H1 (cell line): ENCODE measurements at regions not wholly inside any gene's neighbourhood (a gene's known extent, or its start where the extent isn't known, plus 50 kb on each side); places are given as distances from the start of the nearest gene placed in this dataset.

Experiments
- CTCF ChIA-PET: fragments of 300-600 bp; sonication (Branson Sonifier 250); formaldehyde crosslinking; loops from one replicate; lab custom pipeline; 2021; ENCODE audit not compliant: partially characterized antibody; lab: Charles Lee
- POLR2A ChIA-PET: fragments of 300-600 bp; sonication (Branson Sonifier 250); formaldehyde crosslinking; loops from one replicate; lab custom pipeline; 2021; ENCODE audit warnings: inconsistent platforms; ENCODE audit not compliant: partially characterized antibody; lab: Charles Lee
- DNase-seq, 2 experiments: peaks; one replicate each; pipeline versions ENCODE4 v3.0.0 to v3.0.0-alpha.2; 2010 to 2022; ENCODE audit warnings: low spot score in 2 of 2, low read depth in 1 of 2, mixed read lengths in 1 of 2
- FAIRE-seq: peaks from 2 replicates; lab custom pipeline; 2011; peaks lifted over from hg19 to GRCh38; lab: Jason Lieb, UNC
- H2AFZ ChIP-seq: 2 replicates; pipeline ENCODE4 v1.8.1; 2012; ENCODE audit warnings: low read length, inconsistent platforms
- H2AK5ac ChIP-seq: 2 replicates; pipeline ENCODE4 v1.6.1; 2013; ENCODE audit warnings: low read depth, low read length
- H2BK120ac ChIP-seq: replicated peaks from 2 replicates; pipeline ENCODE3; 2013; ENCODE audit warnings: low read depth, low read length, inconsistent platforms
- H2BK12ac ChIP-seq: 2 replicates; pipeline ENCODE4 v1.6.1; 2013; ENCODE audit warnings: low read depth, low read length
- H2BK15ac ChIP-seq: 2 replicates; pipeline ENCODE4 v1.6.1; 2013; ENCODE audit warnings: low read length
- H2BK20ac ChIP-seq: 2 replicates; pipeline ENCODE4 v1.6.1; 2013; ENCODE audit warnings: low read length
- H2BK5ac ChIP-seq: 2 replicates; pipeline ENCODE4 v1.6.1; 2013; ENCODE audit warnings: low read depth, low read length
- H3K14ac ChIP-seq: 2 replicates; pipeline ENCODE4 v1.6.1; 2013; ENCODE audit warnings: inconsistent platforms; ENCODE audit not compliant: insufficient read length
- H3K18ac ChIP-seq: 2 replicates; pipeline ENCODE4 v1.6.1; 2013; ENCODE audit warnings: low read length; ENCODE audit errors: extremely low read depth
- H3K23ac ChIP-seq: 2 replicates; pipeline ENCODE4 v1.6.1; 2013; ENCODE audit warnings: inconsistent platforms; ENCODE audit not compliant: insufficient read length
- H3K23me2 ChIP-seq: 2 replicates; pipeline ENCODE4 v1.6.1; 2013; ENCODE audit warnings: low read depth, low read length
- H3K27ac ChIP-seq: 2 replicates; pipeline ENCODE4 v1.6.1; 2011; ENCODE audit warnings: low read depth, low read length, inconsistent platforms
- H3K27me3 ChIP-seq, 4 experiments: replicated peaks in 1 of 4; 1 replicate in 1 of 4; 2 replicates in 3 of 4; pipeline versions ENCODE4 v1.6.1 to v1.8.1; 2011 to 2013; ENCODE audit warnings: low read length in 3 of 4, mild to moderate bottlenecking in 3 of 4, inconsistent platforms in 2 of 4, mixed read lengths in 2 of 4, moderate library complexity in 1 of 4; ENCODE audit not compliant: control insufficient read depth in 3 of 4, insufficient read depth in 3 of 4; ENCODE audit errors: extremely low read depth in 1 of 4
- H3K36me3 ChIP-seq, 4 experiments: 2 replicates each; pipeline versions ENCODE4 v1.6.1 to v1.8.1; 2011 to 2013; ENCODE audit warnings: mild to moderate bottlenecking in 4 of 4, low read length in 3 of 4, moderate library complexity in 2 of 4, control low read depth in 1 of 4, inconsistent platforms in 1 of 4; ENCODE audit not compliant: insufficient read depth in 4 of 4, control insufficient read depth in 2 of 4
- H3K4ac ChIP-seq: replicated peaks from 2 replicates; pipeline ENCODE3; 2013; ENCODE audit warnings: low read length, low read depth, mixed read lengths, inconsistent platforms; ENCODE audit not compliant: insufficient read length
- H3K4me1 ChIP-seq, 4 experiments: replicated peaks in 1 of 4; 1 replicate in 1 of 4; 2 replicates in 3 of 4; pipeline versions ENCODE4 v1.6.1 to v1.8.1; 2011 to 2013; ENCODE audit warnings: low read length in 3 of 4, inconsistent platforms in 2 of 4, mixed read lengths in 1 of 4; ENCODE audit not compliant: insufficient read depth in 4 of 4, control insufficient read depth in 3 of 4
- H3K4me2 ChIP-seq, 2 experiments: 2 replicates each; pipeline versions ENCODE4 v1.6.1 to v1.8.1; 2011 to 2013; ENCODE audit warnings: low read depth in 2 of 2, low read length in 2 of 2, control low read depth in 1 of 2, inconsistent platforms in 1 of 2, mild to moderate bottlenecking in 1 of 2; ENCODE audit not compliant: insufficient read depth in 1 of 2
- H3K4me3 ChIP-seq, 4 experiments: fragments of 200-600, 300-600 bp in 1 of 4; sonication (generic), shearing (Covaris generic), sonication (Bioruptor Twin) in 1 of 4; 2 replicates each; pipeline versions ENCODE4 v1.5.1 to v1.8.1; 2011 to 2016; ENCODE audit warnings: low read length in 4 of 4, low read depth in 3 of 4, control low read depth in 2 of 4, inconsistent platforms in 2 of 4, mild to moderate bottlenecking in 2 of 4, mixed read lengths in 1 of 4, moderate library complexity in 1 of 4; ENCODE audit not compliant: insufficient read depth in 2 of 4; ENCODE audit errors: extremely low read depth in 1 of 4
- H3K56ac ChIP-seq: replicated peaks from 2 replicates; pipeline ENCODE3; 2013; ENCODE audit warnings: low read depth, mild to moderate bottlenecking, mixed read lengths, low read length, inconsistent platforms; ENCODE audit not compliant: insufficient read length
- H3K79me1 ChIP-seq: 2 replicates; pipeline ENCODE4 v1.6.1; 2013; ENCODE audit warnings: low read depth, low read length, control low read depth
- H3K79me2 ChIP-seq, 2 experiments: 2 replicates each; pipeline versions ENCODE4 v1.6.1 to v1.8.1; 2012 to 2013; ENCODE audit warnings: low read length in 2 of 2, mild to moderate bottlenecking in 2 of 2, inconsistent platforms in 1 of 2; ENCODE audit not compliant: insufficient read depth in 2 of 2, control insufficient read depth in 1 of 2
- H3K9ac ChIP-seq, 4 experiments: replicated peaks in 1 of 4; 1 replicate in 1 of 4; 2 replicates in 3 of 4; pipeline versions ENCODE4 v1.6.1 to v1.8.1; 2011 to 2013; ENCODE audit warnings: low read depth in 3 of 4, low read length in 3 of 4, control low read depth in 2 of 4, mild to moderate bottlenecking in 2 of 4, moderate library complexity in 2 of 4, inconsistent platforms in 1 of 4; ENCODE audit errors: extremely low read depth in 1 of 4
- H3K9me3 ChIP-seq, 2 experiments: 2 replicates each; pipeline versions ENCODE4 v1.6.1 to v1.8.1; 2012 to 2013; ENCODE audit warnings: mild to moderate bottlenecking in 2 of 2, moderate library complexity in 2 of 2, control low read depth in 1 of 2, inconsistent platforms in 1 of 2, low read depth in 1 of 2, low read length in 1 of 2, mixed read lengths in 1 of 2; ENCODE audit not compliant: insufficient read depth in 2 of 2
- H4K20me1 ChIP-seq, 2 experiments: replicated peaks in 1 of 2; 2 replicates each; pipeline versions ENCODE3 to v1.8.1; 2011 to 2013; ENCODE audit warnings: inconsistent platforms in 2 of 2, low read length in 2 of 2, mild to moderate bottlenecking in 1 of 2; ENCODE audit not compliant: insufficient read depth in 2 of 2, control insufficient read depth in 1 of 2
- H4K5ac ChIP-seq: 2 replicates; pipeline ENCODE4 v1.6.1; 2013; ENCODE audit warnings: low read length, low read depth, mixed read lengths, inconsistent platforms; ENCODE audit not compliant: insufficient read length
- H4K8ac ChIP-seq: 2 replicates; pipeline ENCODE4 v1.8.0; 2013; ENCODE audit warnings: mild to moderate bottlenecking, moderate library complexity, low read length, inconsistent platforms; ENCODE audit not compliant: insufficient read depth; ENCODE audit errors: extremely low read depth
- H4K91ac ChIP-seq: replicated peaks from 2 replicates; pipeline ENCODE3; 2013; ENCODE audit warnings: low read length, mixed read lengths, inconsistent platforms; ENCODE audit not compliant: insufficient read length
- BCL11A ChIP-seq, 2 experiments: IDR thresholded peaks; one replicate each; pipeline ENCODE4 v1.6.1; 2011; ENCODE audit warnings: low read depth in 2 of 2, low read length in 2 of 2, mild to moderate bottlenecking in 2 of 2
- KDM1A ChIP-seq: fragments of 200-600, 300-600 bp; sonication (generic); IDR thresholded peaks from 2 replicates; pipeline ENCODE4 v1.7.1; 2016; ENCODE audit warnings: mild to moderate bottlenecking, low read length, borderline replicate concordance
- SUZ12 ChIP-seq: fragments of 200-600 bp; sonication (generic); IDR thresholded peaks from 2 replicates; pipeline ENCODE4 v1.6.1; 2012; ENCODE audit warnings: mild to moderate bottlenecking, inconsistent platforms, low read length, moderate library complexity, mixed read lengths
- TAF1 ChIP-seq: IDR thresholded peaks from 2 replicates; pipeline ENCODE4 v1.6.1; 2011; ENCODE audit warnings: mild to moderate bottlenecking, low read depth, low read length
- WGBS, 2 experiments: shearing (Covaris generic) in 1 of 2; methylation state at CpG; one replicate each; pipeline versions ENCODE4 v1.1.6 to v1.1.7; 2013 to 2015; ENCODE audit warnings: low lambda C conversion rate in 2 of 2, mixed read lengths in 2 of 2, inconsistent platforms in 1 of 2, low coverage in 1 of 2, missing lambda C conversion rate in 1 of 2; ENCODE audit not compliant: insufficient replicate concordance in 2 of 2, insufficient coverage in 1 of 2, insufficient read length in 1 of 2; ENCODE audit errors: extremely low coverage in 1 of 2, missing lambda C conversion rate in 1 of 2; 5-methylcytosine and 5-hydroxymethylcytosine counted together

- no peak overlapping the region for H2BK120ac ChIP-seq
- no peak overlapping the region for H3K27ac ChIP-seq
- H3K18ac ChIP-seq, result no peak overlapping the region
- H2AFZ ChIP-seq, result no peak overlapping the region
- H2AK5ac ChIP-seq, result no peak overlapping the region
- no peaks in the 10 kb centered on the region for H3K27me3 ChIP-seq
- ChIA-PET CTCF (no interaction called here), POLR2A (no interaction called here)
- H3K79me1 ChIP-seq, result no peaks in the 10 kb centered on the region
- H3K4ac ChIP-seq, result no peak overlapping the region
- no peaks in the 10 kb centered on the region; a peak in 1 of 7 replicates for H3K4me1 ChIP-seq
- no peaks in the 10 kb centered on the region for H3K36me3 ChIP-seq
- no peak overlapping the region for H3K9ac ChIP-seq
- DNase-seq (no peak), FAIRE-seq (no peak)
- H3K4me3 ChIP-seq, result no peak overlapping the region
- no peak overlapping the region for H2BK15ac ChIP-seq
- no peaks in the 10 kb centered on the region for H3K9me3 ChIP-seq
- 87% methylated on average over 3 of the region's 3 CpGs; no CpG with 5 or more reads in 1 of the 2 experiments for WGBS, 2 experiments
- H4K8ac ChIP-seq, result no peak overlapping the region
- H3K23ac ChIP-seq, result no peak overlapping the region
- H3K14ac ChIP-seq, result no peak overlapping the region
- no peak overlapping the region for H4K91ac ChIP-seq
- no peaks in the 10 kb centered on the region for H3K23me2 ChIP-seq
- no peaks in the 10 kb centered on the region for H3K79me2 ChIP-seq
- no peak overlapping the region for H4K5ac ChIP-seq
- H4K20me1 ChIP-seq, result no peaks in the 10 kb centered on the region
- H3K4me2 ChIP-seq, result no peak overlapping the region
- H3K56ac ChIP-seq, result no peak overlapping the region
- H2BK20ac ChIP-seq, result no peak overlapping the region
- TF ChIP-seq TAF1, result no peak
- TF ChIP-seq SUZ12, result no peak
- no peak for TF ChIP-seq BCL11A (IDR thresholded peaks at IDR 0.05; ENCODE audit: low read depth in 2 of 2, low read length in 2 of 2)
- no peak for TF ChIP-seq KDM1A
- no peak overlapping the region for H2BK5ac ChIP-seq
- H2BK12ac ChIP-seq, result no peak overlapping the region
These were observed 194.0 kb upstream of the SLITRK3 start for GRCh38 chr3:165390166-165390565.
